Fibroblast of mammary gland (primary cell): ENCODE measurements at regions not wholly inside any gene's neighbourhood (a gene's known extent, or its start where the extent isn't known, plus 50 kb on each side); places are given as distances from the start of the nearest gene placed in this dataset.

ENCODE experiments used
- DNase-seq: peaks from one replicate; pipeline ENCODE4 v3.0.0-alpha.2; 2010; ENCODE audit warnings: low read depth
- H3K4me3 ChIP-seq: 2 replicates; pipeline ENCODE4 v1.5.1; 2011; ENCODE audit warnings: low read depth, mild to moderate bottlenecking, low read length, moderate library complexity; ENCODE audit not compliant: control insufficient read depth
- CTCF ChIP-seq: conservative IDR thresholded peaks from 2 replicates; pipeline ENCODE4 v1.5.1; 2011; ENCODE audit warnings: low read depth, low read length, inconsistent platforms; ENCODE audit not compliant: control insufficient read depth, insufficient read depth

GRCh38 chr12:25906651-25907340, 51.7 kb upstream of the RASSF8 start:
- no peak overlapping the region for H3K4me3 ChIP-seq
- no peak for DNase-seq
- no peak for TF ChIP-seq CTCF
